K562 (cell line): ENCODE measurements at regions not wholly inside any gene's neighbourhood (a gene's known extent, or its start where the extent isn't known, plus 50 kb on each side); places are given as distances from the start of the nearest gene placed in this dataset.

Source experiments
- ATF3 ChIP-seq, 2 experiments: fragments of 450-650 bp in 1 of 2; sonication (generic) in 1 of 2; formaldehyde crosslinking in 1 of 2; IDR thresholded peaks in 1 of 2; conservative IDR thresholded peaks in 1 of 2; 2 replicates each; pipeline versions ENCODE4 v1.6.1 to v1.8.1; 2016 to 2023; ENCODE audit warnings: mild to moderate bottlenecking in 2 of 2, moderate library complexity in 2 of 2, inconsistent platforms in 1 of 2, missing genetic modification reagents in 1 of 2
- CBX5 ChIP-seq: IDR thresholded peaks from 2 replicates; pipeline ENCODE4 v1.6.1; 2014; ENCODE audit warnings: low read depth, borderline replicate concordance
- CCAR2 ChIP-seq: fragments of 200-400 bp; formaldehyde crosslinking; IDR thresholded peaks from 2 replicates; pipeline ENCODE4 v1.6.1; 2017; ENCODE audit warnings: mild to moderate bottlenecking, low read depth, low read length
- CEBPG ChIP-seq, 3 experiments: fragments of 200-800 bp in 1 of 3; sonication (Bioruptor generic) in 1 of 3; sonication (generic) in 1 of 3; formaldehyde crosslinking in 1 of 3; IDR thresholded peaks in 2 of 3; conservative IDR thresholded peaks in 1 of 3; 2 replicates each; pipeline versions ENCODE4 v1.6.1 to v1.8.0; 2016 to 2022; ENCODE audit warnings: missing compliant biosample characterization in 2 of 3, missing genetic modification characterization in 2 of 3, mild to moderate bottlenecking in 1 of 3, missing genetic modification reagents in 1 of 3
- FOS ChIP-seq: IDR thresholded peaks from 3 replicates; pipeline ENCODE4 v1.6.1; 2011; ENCODE audit not compliant: insufficient read length; ENCODE audit errors: extremely low read depth
- HLTF ChIP-seq: fragments of 450-650 bp; IDR thresholded peaks from 2 replicates; pipeline ENCODE4 v1.6.1; 2016
- STAT6 ChIP-seq: sonication (generic); formaldehyde crosslinking; IDR thresholded peaks from 2 replicates; pipeline ENCODE4 v1.8.1; 2023; ENCODE audit warnings: mild to moderate bottlenecking, missing genetic modification reagents
- THRA ChIP-seq: fragments of 450-650 bp; IDR thresholded peaks from 2 replicates; pipeline ENCODE4 v1.6.1; 2017; ENCODE audit warnings: mild to moderate bottlenecking, moderate library complexity

GRCh38 chr1:10868599-10868965 lies 72.1 kb upstream of the CASZ1 start (continued):
- no peak for TF ChIP-seq CEBPG (CRISPR knock-in tag; IDR thresholded peaks at IDR 0.05)
- TF ChIP-seq CEBPG (tag; conservative IDR thresholded peaks at IDR 0.05 in 1 of 2, IDR thresholded peaks at IDR 0.05 in 1 of 2), result no peak
- TF ChIP-seq CBX5, result no peak
- no peak for TF ChIP-seq STAT6 (CRISPR knock-in tag)
- no peak for TF ChIP-seq ATF3 (IDR thresholded peaks at IDR 0.05)
- TF ChIP-seq ATF3 (CRISPR knock-in tag; conservative IDR thresholded peaks at IDR 0.05), result no peak
- TF ChIP-seq CCAR2, result no peak
- TF ChIP-seq FOS, result no peak
- TF ChIP-seq THRA, result no peak
- TF ChIP-seq HLTF, result no peak
